Type B pancreatic cell (in vitro differentiated cells): ENCODE measurements at regions not wholly inside any gene's neighbourhood (a gene's known extent, or its start where the extent isn't known, plus 50 kb on each side); places are given as distances from the start of the nearest gene placed in this dataset.

ENCODE experiments used
- DNase-seq: peaks from one replicate; pipeline ENCODE4 v3.0.0; 2021; ENCODE audit warnings: mixed read lengths; ENCODE audit not compliant: unreplicated experiment; ENCODE audit errors: extremely low spot score
- H3K27ac Mint-ChIP-seq: 2 replicates; pipeline ENCODE4 v1.8.0; 2021; ENCODE audit warnings: mild to moderate bottlenecking, mixed read lengths
- H3K27me3 Mint-ChIP-seq: 2 replicates; pipeline ENCODE4 v1.8.0; 2021; ENCODE audit warnings: mixed read lengths
- H3K36me3 Mint-ChIP-seq: 2 replicates; pipeline ENCODE4 v1.8.0; 2021; ENCODE audit warnings: mixed read lengths
- H3K4me1 Mint-ChIP-seq: one replicate; pipeline ENCODE4 v1.8.0; 2021; ENCODE audit warnings: mixed read lengths; ENCODE audit not compliant: unreplicated experiment
- H3K4me3 Mint-ChIP-seq: 2 replicates; pipeline ENCODE4 v1.8.0; 2021; ENCODE audit warnings: mild to moderate bottlenecking, mixed read lengths
- H3K9me3 Mint-ChIP-seq: 2 replicates; pipeline ENCODE4 v1.8.0; 2021; ENCODE audit warnings: mixed read lengths
- TF ChIP-seq, protein P1 (sequence below): fragments of 200-600 bp; sonication (generic); conservative IDR thresholded peaks from 2 replicates; pipeline ENCODE4 v1.5.0; 2021; ENCODE audit warnings: antibody characterized with exemption, mild to moderate bottlenecking

- Mint-ChIP-seq H3K27ac (no peak overlapping the region), H3K27me3 (no peaks in the 10 kb centered on the region), H3K36me3 (no peaks in the 10 kb centered on the region), H3K9me3 (no peaks in the 10 kb centered on the region), H3K4me1 (peaks cover 15% of the 10 kb centered on the region), H3K4me3 (no peak overlapping the region)
- TF ChIP-seq, protein P1, sequence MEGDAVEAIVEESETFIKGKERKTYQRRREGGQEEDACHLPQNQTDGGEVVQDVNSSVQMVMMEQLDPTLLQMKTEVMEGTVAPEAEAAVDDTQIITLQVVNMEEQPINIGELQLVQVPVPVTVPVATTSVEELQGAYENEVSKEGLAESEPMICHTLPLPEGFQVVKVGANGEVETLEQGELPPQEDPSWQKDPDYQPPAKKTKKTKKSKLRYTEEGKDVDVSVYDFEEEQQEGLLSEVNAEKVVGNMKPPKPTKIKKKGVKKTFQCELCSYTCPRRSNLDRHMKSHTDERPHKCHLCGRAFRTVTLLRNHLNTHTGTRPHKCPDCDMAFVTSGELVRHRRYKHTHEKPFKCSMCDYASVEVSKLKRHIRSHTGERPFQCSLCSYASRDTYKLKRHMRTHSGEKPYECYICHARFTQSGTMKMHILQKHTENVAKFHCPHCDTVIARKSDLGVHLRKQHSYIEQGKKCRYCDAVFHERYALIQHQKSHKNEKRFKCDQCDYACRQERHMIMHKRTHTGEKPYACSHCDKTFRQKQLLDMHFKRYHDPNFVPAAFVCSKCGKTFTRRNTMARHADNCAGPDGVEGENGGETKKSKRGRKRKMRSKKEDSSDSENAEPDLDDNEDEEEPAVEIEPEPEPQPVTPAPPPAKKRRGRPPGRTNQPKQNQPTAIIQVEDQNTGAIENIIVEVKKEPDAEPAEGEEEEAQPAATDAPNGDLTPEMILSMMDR = no peak
- DNase-seq = no peak
Observed at GRCh38 chr5:152634586-152634985, 229.5 kb upstream of the NMUR2 start.

- no peaks in the 10 kb centered on the region for H3K36me3 Mint-ChIP-seq
- TF ChIP-seq, protein P1 = no peak
- no peaks in the 10 kb centered on the region for H3K9me3 Mint-ChIP-seq
- no peak for DNase-seq
- H3K4me3 Mint-ChIP-seq = no peak overlapping the region
- H3K27me3 Mint-ChIP-seq = no peaks in the 10 kb centered on the region
- peaks cover 9% of the 10 kb centered on the region for H3K4me1 Mint-ChIP-seq
- no peak overlapping the region for H3K27ac Mint-ChIP-seq
Observed at GRCh38 chr5:152638996-152639552, 234.0 kb upstream of the NMUR2 start.

- peaks cover 4% of the 10 kb centered on the region for H3K4me1 Mint-ChIP-seq
- H3K27ac Mint-ChIP-seq = no peak overlapping the region
- H3K9me3 Mint-ChIP-seq = no peaks in the 10 kb centered on the region
- H3K36me3 Mint-ChIP-seq = no peaks in the 10 kb centered on the region
- H3K4me3 Mint-ChIP-seq = no peak overlapping the region
- TF ChIP-seq, protein P1 = no peak
- no peaks in the 10 kb centered on the region for H3K27me3 Mint-ChIP-seq
- no peak for DNase-seq
Observed at GRCh38 chr5:152641970-152642805, 237.1 kb upstream of the NMUR2 start.

- H3K4me1 Mint-ChIP-seq = peaks cover 4% of the 10 kb centered on the region
- no peak for DNase-seq
- H3K36me3 Mint-ChIP-seq = no peaks in the 10 kb centered on the region
- H3K27me3 Mint-ChIP-seq = no peaks in the 10 kb centered on the region
- TF ChIP-seq, protein P1 = no peak
- H3K4me3 Mint-ChIP-seq = no peak overlapping the region
- no peak overlapping the region for H3K27ac Mint-ChIP-seq
- no peaks in the 10 kb centered on the region for H3K9me3 Mint-ChIP-seq
Observed at GRCh38 chr5:152642880-152643279, 237.8 kb upstream of the NMUR2 start.

DNA sequence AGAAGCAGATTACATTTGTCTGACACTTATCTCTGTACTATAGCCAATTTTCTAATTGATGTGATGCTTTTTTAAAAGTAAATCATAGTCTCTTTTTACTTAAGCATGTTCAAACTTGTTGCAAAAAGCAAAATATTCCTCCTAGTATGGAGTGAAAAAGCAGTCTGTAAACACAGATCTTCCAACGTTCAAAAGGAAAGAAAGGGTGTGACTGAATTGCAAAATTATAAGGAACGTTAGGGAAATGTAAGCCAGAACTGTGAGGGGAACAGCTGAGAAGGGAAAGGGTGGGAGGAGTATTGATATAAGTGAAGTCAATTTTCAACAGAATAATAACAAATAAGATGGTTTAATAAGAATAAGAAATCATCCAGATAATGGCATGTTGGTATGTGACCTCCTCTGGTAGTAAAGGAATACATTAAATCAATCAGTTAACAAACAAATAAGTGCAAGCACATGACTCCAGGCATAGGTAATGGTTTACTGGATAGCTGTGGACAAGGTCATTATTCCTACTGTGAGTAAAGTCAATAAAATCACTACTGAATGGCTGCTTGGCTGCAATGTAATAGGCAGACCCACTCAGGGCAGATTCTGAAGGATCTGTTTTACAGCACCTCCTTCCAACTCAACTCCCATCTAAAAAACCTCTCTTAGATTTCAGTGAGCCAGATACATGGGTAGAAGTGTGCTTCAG, 239.1 kb upstream of the NMUR2 start:
- H3K4me1 Mint-ChIP-seq = peaks cover 4% of the 10 kb centered on the region
- DNase-seq = no peak
- no peak overlapping the region for H3K4me3 Mint-ChIP-seq
- H3K27ac Mint-ChIP-seq = no peak overlapping the region
- TF ChIP-seq, protein P1 = no peak
- no peaks in the 10 kb centered on the region for H3K36me3 Mint-ChIP-seq
- H3K27me3 Mint-ChIP-seq = no peaks in the 10 kb centered on the region
- H3K9me3 Mint-ChIP-seq = no peaks in the 10 kb centered on the region
